Activated CD8-positive, alpha-beta T cell treated with anti-CD3 and anti-CD28 coated beads for 36 hours (primary cell): ENCODE measurements at regions not wholly inside any gene's neighbourhood (a gene's known extent, or its start where the extent isn't known, plus 50 kb on each side); places are given as distances from the start of the nearest gene placed in this dataset.
"Not testable (repeated sequence)": the region's sequence is repeated elsewhere in the genome, so short reads cannot be mapped to it uniquely, and the experiment has no call there.

Experiments used
- ATAC-seq: fragments of 200-7000 bp; cut with Tn5 transposase; one replicate; pipeline ENCODE4 v1.10.0; 2021; ENCODE audit warnings: mild to moderate bottlenecking, moderate library complexity
- CTCF ChIA-PET: fragments of 350-600 bp; sonication (Branson Sonifier 250); formaldehyde crosslinking; loops from one replicate; lab custom pipeline; 2021; ENCODE audit warnings: antibody characterized with exemption; lab: Charles Lee
- POLR2A ChIA-PET: fragments of 350-600 bp; sonication (Branson Sonifier 250); formaldehyde crosslinking; loops from one replicate; lab custom pipeline; 2021; ENCODE audit warnings: antibody characterized with exemption; lab: Charles Lee
- DNase-seq: peaks from one replicate; pipeline ENCODE4 v3.0.0-alpha.2; 2020
- H3K27ac Mint-ChIP-seq: one replicate; pipeline ENCODE4 v1.8.0; 2021; ENCODE audit warnings: mild to moderate bottlenecking, mixed read lengths
- H3K27me3 Mint-ChIP-seq: one replicate; pipeline ENCODE4 v1.8.0; 2021; ENCODE audit warnings: mixed read lengths
- H3K36me3 Mint-ChIP-seq: one replicate; pipeline ENCODE4 v1.8.0; 2021; ENCODE audit warnings: low read depth, mixed read lengths
- H3K4me1 Mint-ChIP-seq: one replicate; pipeline ENCODE4 v1.8.0; 2021; ENCODE audit warnings: low read depth, mixed read lengths
- H3K4me3 Mint-ChIP-seq: one replicate; pipeline ENCODE4 v1.8.0; 2021; ENCODE audit warnings: mild to moderate bottlenecking, moderate library complexity, mixed read lengths
- H3K9me3 Mint-ChIP-seq: one replicate; pipeline ENCODE4 v1.8.0; 2021; ENCODE audit warnings: mixed read lengths
- CTCF ChIP-seq: fragments of 200-600 bp; IDR thresholded peaks from one replicate; pipeline ENCODE4 v1.8.0; 2022; ENCODE audit warnings: antibody characterized with exemption, mild to moderate bottlenecking
- intact Hi-C: fragments of 100-400 bp; cut with micrococcal nuclease; formaldehyde crosslinking; loops from one replicate; pipeline ENCODE4 v1.10.0; 2022

DNA sequence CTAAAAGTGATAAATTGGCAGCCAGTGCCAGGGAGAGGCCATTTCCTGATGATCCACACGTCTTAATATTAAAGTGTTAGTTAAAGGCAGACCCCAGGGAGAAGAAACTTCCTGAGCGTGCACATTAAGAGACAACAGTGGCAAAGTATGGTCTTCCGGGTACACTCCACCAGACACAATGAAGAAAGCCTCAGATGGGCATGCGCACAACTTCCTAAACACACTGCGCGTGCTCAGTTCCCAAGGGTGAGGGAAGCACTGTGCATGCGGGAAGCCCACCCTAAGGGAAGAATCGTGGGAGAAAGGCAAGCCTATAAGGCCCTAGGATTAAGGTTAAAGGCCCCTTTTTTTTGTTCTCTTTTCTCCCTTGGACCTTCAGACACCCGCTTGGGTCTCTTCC lies 140.7 kb upstream of the CDKN3 start:
- Mint-ChIP-seq H3K4me1 (peaks cover 2% of the 10 kb centered on the region), H3K27me3 (peaks cover 4% of the 10 kb centered on the region), H3K4me3 (no peak overlapping the region), H3K36me3 (no peaks in the 10 kb centered on the region), H3K9me3 (no peaks in the 10 kb centered on the region), H3K27ac (no peak overlapping the region)
- no peak for TF ChIP-seq CTCF
- ATAC-seq (no peak), DNase-seq (no peak)
- intact Hi-C loops = no loop called here
- CTCF ChIA-PET = no interaction called here
- POLR2A ChIA-PET = no interaction called here

- POLR2A ChIA-PET = no interaction called here
- CTCF ChIA-PET = no interaction called here
- intact Hi-C loops = no loop called here
- no peak for ATAC-seq
- Mint-ChIP-seq H3K36me3 (no peaks in the 10 kb centered on the region), H3K4me1 (peaks cover 2% of the 10 kb centered on the region), H3K9me3 (no peaks in the 10 kb centered on the region), H3K27me3 (peaks cover 1% of the 10 kb centered on the region), H3K27ac (no peak overlapping the region), H3K4me3 (no peak overlapping the region)
- no peak for TF ChIP-seq CTCF
- no peak for DNase-seq
These were observed 139.4 kb upstream of the CDKN3 start for GRCh38 chr14:54257424-54257823.

- Mint-ChIP-seq H3K27me3 (peaks cover 2% of the 10 kb centered on the region), H3K4me1 (peaks cover 2% of the 10 kb centered on the region), H3K4me3 (no peak overlapping the region), H3K27ac (no peak overlapping the region), H3K9me3 (no peaks in the 10 kb centered on the region), H3K36me3 (no peaks in the 10 kb centered on the region)
- TF ChIP-seq CTCF = no peak
- DNase-seq (no peak), ATAC-seq (no peak)
- POLR2A ChIA-PET = no interaction called here
- intact Hi-C loops = no loop called here
- CTCF ChIA-PET = no interaction called here
These were observed 138.4 kb upstream of the CDKN3 start for GRCh38 chr14:54258382-54258781.

DNA sequence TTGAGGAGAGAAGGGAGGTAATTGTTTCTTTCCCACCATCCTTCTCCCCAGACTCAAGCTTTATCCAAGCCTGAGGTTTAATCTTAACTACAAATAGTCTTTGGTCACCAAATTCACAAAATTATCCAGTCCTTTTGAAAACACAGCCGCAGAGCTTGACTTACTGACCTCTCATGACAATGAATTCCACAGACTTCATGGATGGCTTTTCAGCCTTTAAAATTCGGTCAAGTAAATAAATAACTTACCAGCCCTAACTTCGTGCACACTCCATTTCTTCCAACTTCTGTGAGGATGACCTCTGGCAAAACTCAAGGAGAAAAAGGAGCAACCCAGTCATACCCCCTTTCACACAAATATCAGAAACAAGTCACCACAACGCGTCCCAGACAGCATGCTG lies 137.0 kb upstream of the CDKN3 start:
- intact Hi-C loops = no loop called here
- no peak for DNase-seq
- H3K36me3 Mint-ChIP-seq = no peaks in the 10 kb centered on the region
- peaks cover 11% of the 10 kb centered on the region for H3K27me3 Mint-ChIP-seq
- H3K4me1 Mint-ChIP-seq = no peaks in the 10 kb centered on the region
- H3K27ac Mint-ChIP-seq = no peak overlapping the region
- no peak for ATAC-seq
- ChIA-PET POLR2A (no interaction called here), CTCF (no interaction called here)
- H3K9me3 Mint-ChIP-seq = no peaks in the 10 kb centered on the region
- no peak for TF ChIP-seq CTCF
- no peak overlapping the region for H3K4me3 Mint-ChIP-seq

- Mint-ChIP-seq H3K36me3 (no peaks in the 10 kb centered on the region), H3K4me3 (no peak overlapping the region), H3K4me1 (no peaks in the 10 kb centered on the region), H3K9me3 (no peaks in the 10 kb centered on the region), H3K27ac (no peak overlapping the region), H3K27me3 (peaks cover 13% of the 10 kb centered on the region)
- ChIA-PET POLR2A (no interaction called here), CTCF (no interaction called here)
- intact Hi-C loops = no loop called here
- DNase-seq = no peak
- ATAC-seq = no peak
- no peak for TF ChIP-seq CTCF
These were observed 135.5 kb upstream of the CDKN3 start for GRCh38 chr14:54261283-54261682.

- POLR2A ChIA-PET, H3K4me1 Mint-ChIP-seq, DNase-seq, H3K9me3 Mint-ChIP-seq, ATAC-seq, H3K4me3 Mint-ChIP-seq, intact Hi-C loops, H3K27ac Mint-ChIP-seq, H3K36me3 Mint-ChIP-seq: not testable (repeated sequence)
- H3K27me3 Mint-ChIP-seq = peaks cover 13% of the 10 kb centered on the region
- CTCF ChIA-PET = interaction anchor here (1.6 kb wide), 1 partner anchor 13 kb away, joined by 3 read pairs; no protein-coding TSS in a partner anchor
These were observed 130.2 kb upstream of the CDKN3 start for GRCh38 chr14:54266616-54267015.
